ENCODE measurements at regions not wholly inside any gene's neighbourhood (a gene's known extent, or its start where the extent isn't known, plus 50 kb on each side); places are given as distances from the start of the nearest gene placed in this dataset.

DNA sequence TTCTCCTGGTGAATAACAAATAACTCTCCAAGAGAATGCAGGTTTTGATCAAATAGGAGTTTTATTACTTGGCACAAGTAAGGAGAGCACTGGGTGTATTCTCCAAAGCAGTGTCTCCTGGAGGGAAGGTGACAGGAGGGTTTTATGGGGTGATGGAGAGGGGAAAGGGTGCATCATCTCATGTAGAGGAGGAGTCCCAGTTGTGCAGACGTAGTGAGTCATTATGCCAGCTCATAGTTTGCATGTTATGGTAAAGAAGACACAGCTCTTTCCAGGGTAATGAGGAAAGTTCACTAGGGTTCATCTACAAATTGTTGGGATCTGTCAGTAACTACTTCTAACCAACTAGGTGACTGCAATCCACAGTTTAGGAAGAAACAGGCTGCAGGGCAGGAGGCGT, 347.9 kb upstream of the MEOX2 start:
- TF ChIP-seq, protein P1, sequence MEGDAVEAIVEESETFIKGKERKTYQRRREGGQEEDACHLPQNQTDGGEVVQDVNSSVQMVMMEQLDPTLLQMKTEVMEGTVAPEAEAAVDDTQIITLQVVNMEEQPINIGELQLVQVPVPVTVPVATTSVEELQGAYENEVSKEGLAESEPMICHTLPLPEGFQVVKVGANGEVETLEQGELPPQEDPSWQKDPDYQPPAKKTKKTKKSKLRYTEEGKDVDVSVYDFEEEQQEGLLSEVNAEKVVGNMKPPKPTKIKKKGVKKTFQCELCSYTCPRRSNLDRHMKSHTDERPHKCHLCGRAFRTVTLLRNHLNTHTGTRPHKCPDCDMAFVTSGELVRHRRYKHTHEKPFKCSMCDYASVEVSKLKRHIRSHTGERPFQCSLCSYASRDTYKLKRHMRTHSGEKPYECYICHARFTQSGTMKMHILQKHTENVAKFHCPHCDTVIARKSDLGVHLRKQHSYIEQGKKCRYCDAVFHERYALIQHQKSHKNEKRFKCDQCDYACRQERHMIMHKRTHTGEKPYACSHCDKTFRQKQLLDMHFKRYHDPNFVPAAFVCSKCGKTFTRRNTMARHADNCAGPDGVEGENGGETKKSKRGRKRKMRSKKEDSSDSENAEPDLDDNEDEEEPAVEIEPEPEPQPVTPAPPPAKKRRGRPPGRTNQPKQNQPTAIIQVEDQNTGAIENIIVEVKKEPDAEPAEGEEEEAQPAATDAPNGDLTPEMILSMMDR (conservative IDR thresholded peaks at IDR 0.05; ENCODE audit: low read length): no peak
- TF ChIP-seq EZH2phosphoT487 (IDR thresholded peaks at IDR 0.05; ENCODE audit: borderline replicate concordance): no peak
